ENCODE measurements at regions not wholly inside any gene's neighbourhood (a gene's known extent, or its start where the extent isn't known, plus 50 kb on each side); places are given as distances from the start of the nearest gene placed in this dataset.

DNA sequence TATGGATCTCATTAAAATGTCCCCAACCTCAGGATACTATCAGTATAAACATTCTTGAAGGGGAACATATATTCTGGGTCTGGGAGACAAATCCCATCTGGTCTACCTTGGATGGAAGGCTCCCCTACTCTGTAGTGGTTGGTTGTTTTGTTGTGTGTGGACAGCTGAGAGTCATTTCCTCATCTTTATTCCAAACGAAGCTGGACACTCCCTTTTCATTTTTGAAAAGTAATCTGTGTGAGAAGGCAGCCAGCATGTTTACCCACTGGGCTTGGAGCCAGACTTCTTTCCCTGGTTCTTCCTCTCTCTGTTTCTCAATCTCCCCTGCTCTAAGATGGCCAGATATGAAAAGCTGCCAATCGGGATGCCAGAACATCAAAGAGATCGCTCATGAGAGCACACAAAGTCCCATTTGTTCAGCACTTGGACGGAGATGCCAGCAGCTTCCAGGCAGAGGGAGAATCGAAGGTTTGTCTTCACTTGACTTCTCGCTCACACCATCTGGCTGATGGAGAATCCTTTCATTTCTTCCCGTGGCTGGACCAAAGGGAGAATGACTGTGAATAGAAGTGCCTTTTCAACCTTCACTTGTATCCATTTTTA, 108.1 kb upstream of the AGR3 start (continued):
- TF ChIP-seq MEIS1 (CRISPR knock-in tag; IDR thresholded peaks at IDR 0.05; ENCODE audit: borderline replicate concordance) (peak; percentile 33; the same call in 1 of the 2 replicates), BCL6 (CRISPR knock-in tag; IDR thresholded peaks at IDR 0.05) (peak; percentile 94), EP300 (IDR thresholded peaks at IDR 0.05; ENCODE audit: low read depth in 2 of 2, low read length in 2 of 2) (peak; percentile 49 to 98; a peak in 2 of 4 replicates), EP300 (CRISPR knock-in tag; IDR thresholded peaks at IDR 0.05; ENCODE audit: borderline replicate concordance) (peak; percentile 96), PITX1 (CRISPR knock-in tag; IDR thresholded peaks at IDR 0.05) (peak; percentile 92), U2AF1 (optimal IDR thresholded peaks at IDR 0.05; ENCODE audit: low read depth, low read length) (no peak), HMGA1 (CRISPR knock-in tag; conservative IDR thresholded peaks at IDR 0.05) (no peak), IRX3 (CRISPR knock-in tag; IDR thresholded peaks at IDR 0.05; ENCODE audit: borderline replicate concordance, low read depth) (no peak), ZBTB39 (CRISPR knock-in tag; IDR thresholded peaks at IDR 0.05) (peak; percentile 52; the same call in 1 of the 2 replicates), ZNF839 (CRISPR knock-in tag; IDR thresholded peaks at IDR 0.05; ENCODE audit: borderline replicate concordance) (no peak), TRIM24 (CRISPR knock-in tag; IDR thresholded peaks at IDR 0.05) (peak; percentile 79), ZNF383 (CRISPR knock-in tag; IDR thresholded peaks at IDR 0.05; ENCODE audit: borderline replicate concordance) (no peak), ZNF280D (CRISPR knock-in tag; IDR thresholded peaks at IDR 0.05) (peak; percentile 97), CSRNP1 (CRISPR knock-in tag; IDR thresholded peaks at IDR 0.05) (peak; percentile 71)
- TF ChIP-seq, protein P1, sequence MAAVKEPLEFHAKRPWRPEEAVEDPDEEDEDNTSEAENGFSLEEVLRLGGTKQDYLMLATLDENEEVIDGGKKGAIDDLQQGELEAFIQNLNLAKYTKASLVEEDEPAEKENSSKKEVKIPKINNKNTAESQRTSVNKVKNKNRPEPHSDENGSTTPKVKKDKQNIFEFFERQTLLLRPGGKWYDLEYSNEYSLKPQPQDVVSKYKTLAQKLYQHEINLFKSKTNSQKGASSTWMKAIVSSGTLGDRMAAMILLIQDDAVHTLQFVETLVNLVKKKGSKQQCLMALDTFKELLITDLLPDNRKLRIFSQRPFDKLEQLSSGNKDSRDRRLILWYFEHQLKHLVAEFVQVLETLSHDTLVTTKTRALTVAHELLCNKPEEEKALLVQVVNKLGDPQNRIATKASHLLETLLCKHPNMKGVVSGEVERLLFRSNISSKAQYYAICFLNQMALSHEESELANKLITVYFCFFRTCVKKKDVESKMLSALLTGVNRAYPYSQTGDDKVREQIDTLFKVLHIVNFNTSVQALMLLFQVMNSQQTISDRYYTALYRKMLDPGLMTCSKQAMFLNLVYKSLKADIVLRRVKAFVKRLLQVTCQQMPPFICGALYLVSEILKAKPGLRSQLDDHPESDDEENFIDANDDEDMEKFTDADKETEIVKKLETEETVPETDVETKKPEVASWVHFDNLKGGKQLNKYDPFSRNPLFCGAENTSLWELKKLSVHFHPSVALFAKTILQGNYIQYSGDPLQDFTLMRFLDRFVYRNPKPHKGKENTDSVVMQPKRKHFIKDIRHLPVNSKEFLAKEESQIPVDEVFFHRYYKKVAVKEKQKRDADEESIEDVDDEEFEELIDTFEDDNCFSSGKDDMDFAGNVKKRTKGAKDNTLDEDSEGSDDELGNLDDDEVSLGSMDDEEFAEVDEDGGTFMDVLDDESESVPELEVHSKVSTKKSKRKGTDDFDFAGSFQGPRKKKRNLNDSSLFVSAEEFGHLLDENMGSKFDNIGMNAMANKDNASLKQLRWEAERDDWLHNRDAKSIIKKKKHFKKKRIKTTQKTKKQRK (IDR thresholded peaks at IDR 0.05; ENCODE audit: low read length): no peak
- TF ChIP-seq, protein P2, sequence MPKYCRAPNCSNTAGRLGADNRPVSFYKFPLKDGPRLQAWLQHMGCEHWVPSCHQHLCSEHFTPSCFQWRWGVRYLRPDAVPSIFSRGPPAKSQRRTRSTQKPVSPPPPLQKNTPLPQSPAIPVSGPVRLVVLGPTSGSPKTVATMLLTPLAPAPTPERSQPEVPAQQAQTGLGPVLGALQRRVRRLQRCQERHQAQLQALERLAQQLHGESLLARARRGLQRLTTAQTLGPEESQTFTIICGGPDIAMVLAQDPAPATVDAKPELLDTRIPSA (CRISPR knock-in tag; IDR thresholded peaks at IDR 0.05; ENCODE audit: borderline replicate concordance): no peak

Data from HepG2 (cell line).